Hepatocyte (in vitro differentiated cells): ENCODE measurements at regions not wholly inside any gene's neighbourhood (a gene's known extent, or its start where the extent isn't known, plus 50 kb on each side); places are given as distances from the start of the nearest gene placed in this dataset.

Experiments used
- DNase-seq: peaks from one replicate; pipeline ENCODE4 v3.0.0-alpha.2; 2016; ENCODE audit warnings: low spot score
- H2AFZ ChIP-seq: fragments of 200-600 bp; sonication (generic); 2 replicates; pipeline ENCODE4 v1.6.0; 2016; ENCODE audit warnings: antibody characterized with exemption, mild to moderate bottlenecking
- H3K27ac ChIP-seq: fragments of 200-600 bp; sonication (generic); 2 replicates; pipeline ENCODE4 v1.5.1; 2016; ENCODE audit warnings: mild to moderate bottlenecking
- H3K27me3 ChIP-seq: fragments of 200-600 bp; sonication (generic); 2 replicates; pipeline ENCODE4 v1.6.1; 2016
- H3K36me3 ChIP-seq: fragments of 200-600 bp; sonication (generic); replicated peaks from 2 replicates; pipeline ENCODE4 v1.5.1; 2016; ENCODE audit warnings: low read depth; ENCODE audit not compliant: insufficient read depth
- H3K4me1 ChIP-seq: fragments of 200-600 bp; sonication (generic); 2 replicates; pipeline ENCODE4 v1.5.1; 2016; ENCODE audit warnings: mild to moderate bottlenecking, moderate library complexity; ENCODE audit not compliant: insufficient read depth
- H3K4me2 ChIP-seq: fragments of 200-600 bp; sonication (generic); 2 replicates; pipeline ENCODE4 v1.6.0; 2016
- H3K4me3 ChIP-seq: fragments of 200-600 bp; sonication (generic); 2 replicates; pipeline ENCODE4 v1.5.1; 2016; ENCODE audit warnings: mild to moderate bottlenecking
- H3K79me2 ChIP-seq: fragments of 200-600 bp; sonication (generic); 2 replicates; pipeline ENCODE4 v1.6.0; 2017; ENCODE audit warnings: mild to moderate bottlenecking
- H3K9me2 ChIP-seq: fragments of 200-600 bp; sonication (generic); replicated peaks from 2 replicates; pipeline ENCODE4 v1.6.0; 2017; ENCODE audit warnings: mild to moderate bottlenecking; ENCODE audit not compliant: insufficient read depth
- H3K9me3 ChIP-seq: fragments of 200-600 bp; sonication (generic); 2 replicates; pipeline ENCODE4 v1.5.1; 2016; ENCODE audit warnings: low read depth, mild to moderate bottlenecking
- H4K20me1 ChIP-seq: fragments of 200-600 bp; sonication (generic); 2 replicates; pipeline ENCODE4 v1.6.0; 2016; ENCODE audit warnings: mild to moderate bottlenecking; ENCODE audit not compliant: insufficient read depth, poor library complexity, severe bottlenecking
- EZH2 ChIP-seq: fragments of 200-600 bp; sonication (generic); IDR thresholded peaks from 2 replicates; pipeline ENCODE4 v1.6.1; 2016; ENCODE audit warnings: antibody characterized with exemption, mild to moderate bottlenecking, borderline replicate concordance
- EZH2phosphoT487 ChIP-seq: fragments of 200-600 bp; sonication (generic); IDR thresholded peaks from one replicate; pipeline ENCODE4 v1.6.1; 2018; ENCODE audit warnings: antibody characterized with exemption, mild to moderate bottlenecking, low read depth, moderate library complexity; ENCODE audit not compliant: unreplicated experiment, severe bottlenecking
- WGBS: methylation state at CpG from one replicate; pipeline ENCODE4 v1.1.6; 2016; ENCODE audit warnings: low lambda C conversion rate; ENCODE audit errors: missing lambda C conversion rate; 5-methylcytosine and 5-hydroxymethylcytosine counted together
- TF ChIP-seq, protein P1 (sequence below): fragments of 200-600 bp; sonication (generic); IDR thresholded peaks from 2 replicates; pipeline ENCODE4 v1.5.1; 2016; ENCODE audit warnings: antibody characterized with exemption, mild to moderate bottlenecking; ENCODE audit not compliant: poor library complexity

DNA sequence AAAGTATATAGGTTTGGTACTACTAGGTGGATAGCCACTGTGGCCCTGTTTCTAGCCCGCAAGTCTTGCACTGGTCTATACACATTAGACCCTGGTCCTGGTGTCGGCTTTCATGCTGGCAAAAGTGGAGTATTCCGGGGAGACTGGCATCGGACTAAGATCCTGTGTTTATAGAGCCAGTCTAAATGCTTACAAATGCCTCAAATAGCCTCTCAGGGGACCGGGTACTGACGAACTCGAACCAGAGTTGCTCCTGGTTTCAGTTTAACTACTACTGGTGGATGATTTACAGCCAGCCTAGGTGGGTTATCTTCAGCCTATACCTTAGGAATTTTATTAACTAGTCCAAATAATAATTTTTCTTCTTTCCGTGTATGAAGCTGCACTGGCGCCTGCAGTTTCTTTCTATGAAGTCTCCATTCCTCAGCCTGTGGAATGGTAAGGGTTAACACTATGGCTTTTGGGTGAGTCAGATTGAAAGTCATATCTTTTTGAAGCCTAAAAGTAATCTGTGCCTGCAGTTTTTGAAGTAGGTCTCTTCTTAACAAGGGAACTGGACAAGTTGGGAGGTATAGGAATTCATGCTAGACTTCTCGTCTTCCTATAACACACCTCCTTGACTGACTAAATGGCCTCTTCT is 51.3 kb downstream of the OR10H4 start:
- TF ChIP-seq EZH2 (no peak), EZH2phosphoT487 (no peak)
- TF ChIP-seq, protein P1, sequence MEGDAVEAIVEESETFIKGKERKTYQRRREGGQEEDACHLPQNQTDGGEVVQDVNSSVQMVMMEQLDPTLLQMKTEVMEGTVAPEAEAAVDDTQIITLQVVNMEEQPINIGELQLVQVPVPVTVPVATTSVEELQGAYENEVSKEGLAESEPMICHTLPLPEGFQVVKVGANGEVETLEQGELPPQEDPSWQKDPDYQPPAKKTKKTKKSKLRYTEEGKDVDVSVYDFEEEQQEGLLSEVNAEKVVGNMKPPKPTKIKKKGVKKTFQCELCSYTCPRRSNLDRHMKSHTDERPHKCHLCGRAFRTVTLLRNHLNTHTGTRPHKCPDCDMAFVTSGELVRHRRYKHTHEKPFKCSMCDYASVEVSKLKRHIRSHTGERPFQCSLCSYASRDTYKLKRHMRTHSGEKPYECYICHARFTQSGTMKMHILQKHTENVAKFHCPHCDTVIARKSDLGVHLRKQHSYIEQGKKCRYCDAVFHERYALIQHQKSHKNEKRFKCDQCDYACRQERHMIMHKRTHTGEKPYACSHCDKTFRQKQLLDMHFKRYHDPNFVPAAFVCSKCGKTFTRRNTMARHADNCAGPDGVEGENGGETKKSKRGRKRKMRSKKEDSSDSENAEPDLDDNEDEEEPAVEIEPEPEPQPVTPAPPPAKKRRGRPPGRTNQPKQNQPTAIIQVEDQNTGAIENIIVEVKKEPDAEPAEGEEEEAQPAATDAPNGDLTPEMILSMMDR = no peak
- Histone ChIP-seq H3K4me1 (no peaks in the 10 kb centered on the region), H4K20me1 (no peaks in the 10 kb centered on the region), H3K27ac (no peak overlapping the region), H3K4me2 (no peak overlapping the region), H3K79me2 (no peaks in the 10 kb centered on the region), H3K4me3 (no peak overlapping the region), H3K36me3 (no peaks in the 10 kb centered on the region), H3K27me3 (no peaks in the 10 kb centered on the region), H2AFZ (no peak overlapping the region), H3K9me2 (no peaks in the 10 kb centered on the region), H3K9me3 (no peaks in the 10 kb centered on the region)
- DNase-seq = no peak
- WGBS = 77% methylated on average over 10 of the region's 10 CpGs

DNA sequence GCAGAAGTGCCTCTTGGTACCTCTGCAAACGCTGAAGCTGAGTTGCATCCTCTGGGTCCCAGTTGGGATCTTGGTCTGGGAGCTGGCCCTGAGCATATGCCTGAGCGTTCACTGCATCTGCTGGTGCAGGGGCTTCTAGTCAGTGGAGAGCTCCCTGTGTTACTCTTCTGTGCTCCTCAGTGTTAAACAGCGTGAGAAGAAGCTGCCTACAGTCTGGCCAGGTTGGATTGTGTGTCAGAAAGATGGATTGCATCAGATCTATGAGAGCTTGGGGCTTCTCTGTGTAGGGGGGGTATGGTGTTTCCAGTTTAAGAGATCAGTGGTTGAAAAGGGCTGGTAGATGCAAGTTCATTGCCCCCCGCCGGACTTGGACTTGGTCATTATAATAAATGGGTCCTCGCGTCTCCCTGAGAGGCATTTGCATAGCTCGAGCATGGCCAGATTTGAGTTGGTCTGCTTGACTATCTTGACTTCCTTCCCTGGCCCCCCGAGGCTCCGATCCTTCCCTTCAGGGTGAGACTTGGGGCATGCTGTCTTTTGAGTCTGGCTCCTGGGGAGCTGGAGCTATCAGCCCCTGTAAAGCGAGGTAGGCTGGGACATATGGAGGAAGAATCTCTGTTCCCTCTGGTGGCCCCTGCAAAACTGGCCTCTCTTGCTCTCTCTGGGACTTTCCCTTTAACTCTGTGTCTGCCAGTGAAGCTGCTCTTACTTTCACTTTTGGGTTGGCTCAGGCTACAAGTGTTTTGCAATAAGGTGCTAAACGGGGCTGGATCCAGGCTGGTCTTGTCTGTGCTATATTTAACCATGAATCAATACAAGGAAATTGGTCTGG is 52.9 kb downstream of the OR10H4 start:
- H3K27ac ChIP-seq = no peak overlapping the region
- H3K79me2 ChIP-seq = no peaks in the 10 kb centered on the region
- no peak overlapping the region for H2AFZ ChIP-seq
- no peak overlapping the region for H3K4me3 ChIP-seq
- no peak for TF ChIP-seq EZH2
- no peak for TF ChIP-seq EZH2phosphoT487
- TF ChIP-seq, protein P1 = no peak
- no peaks in the 10 kb centered on the region for H3K36me3 ChIP-seq
- H3K4me2 ChIP-seq = no peak overlapping the region
- no peaks in the 10 kb centered on the region for H3K9me3 ChIP-seq
- H4K20me1 ChIP-seq = no peaks in the 10 kb centered on the region
- DNase-seq = no peak
- H3K9me2 ChIP-seq = no peaks in the 10 kb centered on the region
- H3K27me3 ChIP-seq = no peaks in the 10 kb centered on the region
- no peaks in the 10 kb centered on the region for H3K4me1 ChIP-seq
- 78% methylated on average over 12 of the region's 12 CpGs for WGBS

DNA sequence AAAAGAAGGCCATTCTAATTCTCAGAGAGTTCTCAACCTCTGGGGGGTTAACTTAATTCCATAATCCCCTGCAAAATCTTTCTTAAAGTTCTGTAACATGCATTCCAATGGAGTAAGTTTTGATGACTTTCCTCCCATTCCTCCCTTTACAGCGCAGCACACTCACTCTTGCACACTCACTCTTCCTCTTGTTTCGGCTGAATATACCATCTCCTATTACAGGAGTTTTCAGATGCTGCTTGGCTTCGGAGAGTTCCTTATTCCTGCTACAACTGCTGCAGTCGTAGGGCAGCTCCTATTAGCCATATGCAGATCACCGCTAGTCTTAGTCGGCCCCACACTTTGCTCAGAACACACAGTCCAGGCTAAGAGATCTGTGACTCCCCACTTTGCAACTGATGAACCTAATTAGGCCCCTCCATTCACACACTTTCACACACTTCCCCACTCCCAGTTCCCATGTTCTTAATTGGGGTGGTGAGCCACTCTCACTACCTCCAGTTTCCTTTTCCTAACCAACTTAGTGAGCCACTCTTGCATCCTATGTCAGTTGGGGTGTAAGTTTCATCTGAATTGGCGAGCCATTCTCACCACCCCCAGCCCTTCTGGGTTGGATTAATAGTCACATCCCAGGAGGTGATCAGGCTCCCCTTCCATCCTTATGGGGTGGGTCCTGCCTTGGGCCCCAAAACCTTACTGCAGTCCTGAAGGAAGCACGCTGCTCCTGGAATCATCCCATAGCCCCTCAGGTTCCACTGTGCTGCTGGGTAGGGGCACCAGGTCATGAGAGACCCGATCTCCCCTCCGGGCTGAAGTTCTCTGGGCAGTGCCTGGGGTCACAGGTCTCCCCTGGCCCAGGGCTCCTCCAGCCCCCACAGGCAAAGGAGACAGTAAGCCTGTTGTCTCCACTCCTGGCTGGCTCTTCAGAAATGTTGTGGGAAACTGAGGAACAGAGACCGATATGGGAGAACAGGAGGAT is 53.9 kb downstream of the OR10H4 start:
- no peak overlapping the region for H3K27ac ChIP-seq
- H2AFZ ChIP-seq = no peak overlapping the region
- TF ChIP-seq EZH2 (no peak), EZH2phosphoT487 (no peak)
- TF ChIP-seq, protein P1 = no peak
- no peaks in the 10 kb centered on the region for H4K20me1 ChIP-seq
- H3K79me2 ChIP-seq = no peaks in the 10 kb centered on the region
- no peaks in the 10 kb centered on the region for H3K27me3 ChIP-seq
- H3K9me3 ChIP-seq = no peaks in the 10 kb centered on the region
- no peak for DNase-seq
- no peaks in the 10 kb centered on the region for H3K9me2 ChIP-seq
- WGBS = 70% methylated on average over 11 of the region's 11 CpGs
- H3K4me2 ChIP-seq = no peak overlapping the region
- no peak overlapping the region for H3K4me3 ChIP-seq
- no peaks in the 10 kb centered on the region for H3K36me3 ChIP-seq
- no peaks in the 10 kb centered on the region for H3K4me1 ChIP-seq
